Kidney capillary endothelial cell (primary cell): ENCODE measurements at regions not wholly inside any gene's neighbourhood (a gene's known extent, or its start where the extent isn't known, plus 50 kb on each side); places are given as distances from the start of the nearest gene placed in this dataset.
"Not testable (repeated sequence)": the region's sequence is repeated elsewhere in the genome, so short reads cannot be mapped to it uniquely, and the experiment has no call there.

Experiments
- DNase-seq: peaks from one replicate; pipeline ENCODE4 v3.0.0-alpha.2; 2018; ENCODE audit warnings: low spot score

DNA sequence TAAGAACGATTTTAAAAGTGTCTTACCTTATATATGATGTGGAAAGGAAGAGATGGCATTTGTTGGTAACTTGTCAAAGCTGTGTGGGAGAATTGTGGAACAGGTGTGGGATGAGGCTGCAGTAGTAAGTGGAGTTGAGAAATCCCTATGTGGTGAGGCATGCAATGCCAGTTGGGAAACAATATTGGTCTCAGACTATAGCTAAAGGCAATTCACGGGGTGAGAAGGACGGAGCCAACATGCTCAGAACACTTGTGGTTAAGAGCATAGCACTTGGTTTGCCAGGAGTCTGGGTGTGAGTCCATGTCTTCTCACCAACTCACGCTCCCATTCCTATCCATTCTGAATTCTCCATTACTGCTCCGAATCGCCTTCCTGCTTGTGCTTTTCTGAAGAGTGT is 615.6 kb upstream of the ADAMTS9 start:
- DNase-seq = no peak

DNA sequence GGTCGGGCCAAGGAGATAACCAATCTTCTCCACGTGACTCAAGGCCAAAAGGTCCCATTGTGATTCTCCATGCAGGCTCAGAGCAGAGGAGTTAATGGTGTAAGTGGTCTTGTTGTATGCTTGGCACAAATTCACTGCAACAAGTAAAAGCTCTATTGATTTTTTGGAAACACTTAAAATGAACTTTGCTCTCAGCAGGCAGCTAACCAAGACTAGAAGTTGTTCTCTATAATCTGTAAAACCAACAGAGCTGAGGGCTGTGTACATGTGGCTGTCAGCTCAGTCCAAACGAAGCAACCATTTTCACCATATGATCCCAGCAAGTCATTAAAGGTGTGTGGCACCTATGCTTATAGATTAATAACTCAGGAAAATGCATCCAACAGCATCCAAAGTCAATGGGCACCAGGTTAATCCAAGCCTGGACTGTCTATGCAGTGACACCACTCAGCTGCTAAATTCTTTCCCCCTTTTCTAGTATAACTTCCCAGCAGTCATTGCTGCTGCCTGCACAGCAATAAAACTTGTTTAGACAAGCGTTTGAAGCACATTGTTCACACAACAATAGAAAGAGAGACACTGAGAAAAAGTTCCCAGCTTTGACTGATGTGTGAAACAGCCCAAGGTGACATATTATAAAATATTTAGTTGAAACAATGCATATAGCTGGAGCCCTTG is 603.8 kb upstream of the ADAMTS9 start:
- no peak for DNase-seq

DNA sequence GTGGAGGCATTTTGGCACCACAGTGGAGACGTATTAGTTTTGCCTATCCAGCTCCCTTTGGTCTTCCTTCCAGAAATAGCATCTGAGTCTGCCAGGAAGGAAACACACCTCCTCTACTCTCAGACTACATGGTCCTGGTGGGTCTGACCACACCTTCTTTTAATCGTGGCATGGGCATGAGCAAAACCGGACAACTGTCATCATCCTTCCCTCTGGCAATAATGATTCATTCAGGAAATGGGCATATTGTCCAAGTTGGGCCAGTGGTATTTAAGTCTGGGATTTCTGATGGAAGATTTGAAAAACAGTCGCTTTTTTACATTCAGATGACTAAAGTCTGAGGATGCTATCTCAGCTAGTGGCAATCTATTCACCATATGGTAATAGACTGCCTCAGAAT is 601.0 kb upstream of the ADAMTS9 start:
- DNase-seq = peak; percentile 65

DNA sequence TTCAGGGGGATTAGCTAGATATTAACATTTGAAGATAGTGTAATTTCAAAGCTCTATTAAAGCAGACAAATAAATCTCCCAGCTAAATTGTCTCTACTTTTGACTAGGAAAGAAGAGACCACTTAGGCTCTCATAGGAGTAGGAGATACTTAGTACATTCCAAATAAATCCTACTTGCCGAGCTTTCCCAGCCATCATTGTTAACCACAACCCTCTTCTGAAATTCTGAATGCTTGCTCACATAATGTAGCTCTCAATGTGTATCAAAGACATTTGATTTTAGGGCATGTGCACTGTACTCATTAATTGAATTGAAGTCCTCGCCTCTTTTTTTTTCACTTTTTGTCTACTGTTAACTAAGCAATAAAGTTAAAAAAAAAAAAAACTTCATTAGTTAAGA is 598.2 kb upstream of the ADAMTS9 start:
- no peak for DNase-seq

DNA sequence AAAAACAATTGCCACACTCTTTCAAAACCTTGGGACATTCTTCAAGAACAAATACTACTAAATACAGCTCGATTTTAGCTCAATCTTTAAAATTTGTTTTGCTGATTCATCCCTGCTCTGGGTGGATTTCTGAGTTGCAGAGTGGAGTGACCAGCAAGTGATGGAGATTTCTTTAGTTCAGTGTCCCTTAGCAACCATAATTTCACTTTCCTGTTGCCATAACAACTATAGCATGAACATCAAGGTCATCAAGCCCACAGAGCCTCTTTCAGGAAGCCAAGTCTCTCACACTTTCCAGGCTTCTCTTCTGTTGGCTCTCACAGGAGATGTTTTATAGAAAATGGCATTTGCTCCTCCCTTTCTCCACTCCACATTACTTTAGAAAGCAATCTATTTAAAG is 597.2 kb upstream of the ADAMTS9 start:
- DNase-seq = no peak

DNA sequence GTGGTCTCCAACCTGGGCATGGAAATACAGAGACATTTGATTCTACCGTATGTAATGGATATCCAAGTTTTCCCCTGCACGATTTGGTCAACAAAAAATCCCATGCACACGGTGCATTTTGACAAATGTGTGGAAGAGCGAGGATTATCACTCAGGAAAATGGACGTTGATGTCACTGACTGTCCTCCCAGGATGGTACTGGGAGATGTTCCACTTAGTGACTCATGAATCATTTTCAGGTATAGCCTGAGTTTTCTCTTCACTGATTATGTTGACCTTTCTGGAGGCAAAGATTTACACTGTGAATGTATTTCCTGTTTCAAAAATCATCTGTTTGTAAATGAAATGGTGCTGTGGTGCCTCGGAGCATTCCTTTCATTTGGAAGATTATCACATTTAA is 596.7 kb upstream of the ADAMTS9 start:
- no peak for DNase-seq

DNA sequence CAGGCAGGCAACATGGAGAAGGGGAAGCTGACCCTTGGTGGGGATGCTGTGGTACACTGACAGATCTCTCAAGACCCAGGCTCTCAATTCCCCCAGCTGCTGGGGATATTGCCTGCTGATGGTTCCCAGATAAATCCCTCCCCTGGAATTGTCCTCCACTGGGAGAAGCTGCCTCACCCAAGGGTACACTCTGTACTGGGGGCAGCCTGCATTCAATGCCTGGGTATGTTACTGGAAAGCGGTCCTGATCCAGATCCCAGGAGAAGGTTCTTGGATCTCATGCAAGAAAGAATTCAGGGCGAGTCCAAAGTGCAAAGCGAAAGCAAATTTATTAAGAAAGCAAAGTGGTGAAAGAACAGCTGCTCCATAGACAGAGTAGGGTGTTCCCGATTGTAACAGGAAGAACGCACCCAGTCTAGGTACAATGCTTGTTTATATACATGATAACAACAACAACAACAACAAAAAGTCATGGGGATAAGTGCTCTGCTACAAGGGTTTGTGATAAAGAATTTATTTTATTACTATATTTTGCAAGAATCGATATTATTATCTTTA is 591.5 kb upstream of the ADAMTS9 start:
- no peak for DNase-seq

DNA sequence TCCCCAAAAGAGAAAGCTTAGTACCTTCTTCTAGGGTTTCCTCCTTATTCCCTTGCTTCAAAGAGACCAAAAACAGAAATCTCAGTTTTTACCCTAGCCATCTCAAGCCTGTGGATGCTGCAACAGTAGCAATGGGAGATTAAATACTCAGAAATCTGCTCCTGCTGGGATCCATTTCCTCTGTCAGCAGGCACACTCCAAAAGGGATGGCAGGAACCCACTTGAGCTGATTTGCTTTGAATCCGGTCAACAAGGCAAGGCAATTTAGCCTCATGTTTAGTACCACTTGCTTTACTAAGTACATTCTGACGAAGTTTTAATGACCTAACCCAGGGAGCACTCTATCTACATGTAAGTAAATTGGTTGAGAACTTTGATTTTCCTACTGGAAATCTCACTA is 590.0 kb upstream of the ADAMTS9 start:
- no peak for DNase-seq

DNA sequence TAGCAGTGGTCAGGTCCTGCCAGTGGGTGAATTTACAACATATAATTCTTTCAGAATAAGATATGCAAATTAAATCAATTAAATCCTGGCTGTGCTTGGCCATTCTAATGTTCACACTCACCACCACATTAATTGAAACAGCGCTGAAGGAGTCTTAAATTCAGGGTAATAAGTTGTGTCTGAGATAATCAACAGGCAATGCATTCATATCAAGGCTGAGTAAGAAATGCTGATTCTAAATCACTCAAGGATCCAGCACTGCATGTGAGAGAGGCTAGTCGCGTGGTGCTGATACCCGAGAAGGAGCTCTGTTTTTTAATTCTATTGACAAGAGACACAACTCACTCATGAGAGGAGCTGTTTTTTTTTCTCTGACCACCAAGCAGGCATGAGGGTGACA is 588.8 kb upstream of the ADAMTS9 start:
- DNase-seq = no peak

DNA sequence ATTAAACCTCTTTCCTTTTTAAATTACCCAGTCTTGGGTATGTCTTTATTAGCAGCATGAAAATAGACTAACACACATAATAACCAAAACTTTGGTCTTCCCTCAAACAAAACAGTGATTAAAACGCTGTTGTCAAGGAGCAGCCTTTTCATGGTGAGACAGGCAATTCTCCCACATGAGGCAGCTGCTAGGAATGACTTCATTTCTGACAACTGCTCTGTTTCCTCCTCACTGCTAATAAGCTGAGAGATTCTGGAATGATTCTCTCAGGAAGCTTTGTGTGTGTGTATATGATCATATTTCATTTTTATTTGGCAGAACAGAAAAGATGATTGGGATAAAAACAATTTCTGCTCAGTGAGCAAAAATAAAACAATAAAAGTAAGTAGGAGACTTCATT is 580.6 kb upstream of the ADAMTS9 start:
- DNase-seq = peak; percentile 24

DNA sequence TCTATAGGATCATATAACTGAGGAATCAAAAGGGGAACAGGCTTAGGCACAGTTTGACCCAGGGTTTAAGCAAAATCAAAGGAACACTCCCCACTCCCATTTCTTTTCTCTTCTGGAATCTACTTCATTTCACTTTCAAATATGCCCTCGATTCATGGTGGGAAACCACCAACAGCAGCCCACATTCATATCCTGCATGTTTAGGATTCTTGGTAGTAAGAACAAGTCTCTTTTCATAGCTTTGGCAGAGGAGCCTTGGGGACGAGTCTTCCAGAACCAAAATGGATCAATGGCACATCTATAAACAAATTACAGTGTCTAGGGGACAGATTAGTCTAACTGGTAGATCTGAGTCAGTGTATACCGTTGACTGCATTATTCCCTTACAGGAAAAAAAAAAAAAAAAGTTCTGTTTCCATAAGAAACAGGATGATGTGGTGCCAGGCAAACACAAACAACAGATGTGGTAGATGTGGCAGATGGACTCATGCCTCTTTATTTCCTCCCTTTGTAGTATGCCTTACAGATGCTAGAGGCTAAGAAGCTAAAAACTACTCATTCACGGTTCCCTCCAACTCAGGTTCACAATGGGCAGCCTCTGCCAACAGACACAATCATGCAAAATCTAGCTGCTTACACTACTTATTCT is 578.3 kb upstream of the ADAMTS9 start:
- peak; percentile 40 for DNase-seq

DNA sequence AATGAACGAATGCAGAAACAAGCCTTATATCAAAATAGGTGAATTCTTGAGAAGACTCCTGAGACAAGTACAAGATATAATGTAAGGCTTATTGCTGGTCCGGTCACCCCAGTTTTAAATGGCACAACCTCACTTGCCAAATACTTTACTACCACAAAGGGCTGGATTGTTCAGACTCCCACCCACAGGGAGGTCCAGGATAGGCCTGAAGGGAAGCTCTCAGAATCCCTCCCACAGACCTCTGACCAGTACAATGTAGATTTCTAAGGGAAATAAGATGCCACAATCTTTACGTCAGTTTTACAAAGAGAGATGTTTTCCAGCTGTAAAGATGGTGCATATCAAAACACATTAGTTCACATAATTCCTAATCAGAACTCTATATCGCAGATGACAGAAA is 577.7 kb upstream of the ADAMTS9 start:
- DNase-seq = no peak

DNA sequence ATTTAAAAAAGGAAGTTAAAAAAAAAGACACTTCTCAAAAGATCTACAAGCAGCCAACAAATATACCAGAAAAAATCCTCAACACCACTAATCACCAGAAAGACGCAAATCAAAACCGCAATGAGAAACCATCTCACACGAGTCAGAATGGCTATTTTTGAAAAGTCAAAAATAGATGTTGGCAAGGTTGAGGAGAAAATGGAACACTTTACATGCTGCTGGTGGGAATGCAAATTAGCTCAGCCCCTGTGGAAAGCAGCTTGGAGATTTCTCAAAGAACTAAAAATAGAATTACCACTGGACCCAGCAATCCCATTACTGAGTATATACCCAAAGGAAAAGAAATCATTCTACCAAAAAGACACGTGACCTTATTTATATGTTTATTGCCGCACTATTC is 574.7 kb upstream of the ADAMTS9 start:
- DNase-seq = no peak

DNA sequence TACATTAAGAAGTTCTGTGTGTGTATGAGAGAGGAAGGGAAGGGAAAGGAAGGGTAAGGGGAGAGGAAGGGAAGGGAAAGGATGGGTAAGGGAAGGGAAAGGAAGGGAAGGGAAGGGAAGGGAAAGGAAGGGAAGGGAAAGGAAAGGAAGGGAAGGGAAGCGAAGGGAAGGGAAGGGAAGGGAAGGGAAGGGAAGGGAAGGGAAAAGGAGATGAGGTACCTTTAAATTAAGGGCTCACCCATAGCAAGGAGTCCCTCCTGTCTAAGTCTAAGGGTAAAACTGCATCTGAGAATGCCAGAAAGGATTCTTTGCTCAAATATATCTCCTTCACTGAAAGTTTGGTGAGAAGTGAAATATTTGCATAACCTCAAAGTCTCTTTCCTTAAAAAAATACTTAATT is 572.1 kb upstream of the ADAMTS9 start:
- DNase-seq = no peak

DNA sequence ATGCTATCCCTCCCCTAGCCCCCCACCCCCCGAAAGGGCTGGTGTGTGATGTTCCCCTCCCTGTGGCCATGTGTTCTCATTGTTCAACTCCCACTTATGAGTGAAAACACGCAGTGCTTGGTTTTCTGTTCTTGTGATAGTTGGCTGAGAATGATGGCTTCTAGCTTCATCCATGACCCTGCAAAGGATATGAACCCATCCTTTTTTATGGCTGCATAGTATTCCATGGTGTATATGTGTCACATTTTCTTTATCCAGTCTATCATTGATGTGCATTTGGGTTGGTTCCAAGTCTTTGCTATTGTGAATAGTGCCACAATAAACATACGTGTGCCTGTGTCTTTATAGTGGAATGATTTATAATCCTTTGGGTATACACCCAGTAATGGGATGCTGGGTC is 565.1 kb upstream of the ADAMTS9 start:
- not testable (repeated sequence) for DNase-seq

DNA sequence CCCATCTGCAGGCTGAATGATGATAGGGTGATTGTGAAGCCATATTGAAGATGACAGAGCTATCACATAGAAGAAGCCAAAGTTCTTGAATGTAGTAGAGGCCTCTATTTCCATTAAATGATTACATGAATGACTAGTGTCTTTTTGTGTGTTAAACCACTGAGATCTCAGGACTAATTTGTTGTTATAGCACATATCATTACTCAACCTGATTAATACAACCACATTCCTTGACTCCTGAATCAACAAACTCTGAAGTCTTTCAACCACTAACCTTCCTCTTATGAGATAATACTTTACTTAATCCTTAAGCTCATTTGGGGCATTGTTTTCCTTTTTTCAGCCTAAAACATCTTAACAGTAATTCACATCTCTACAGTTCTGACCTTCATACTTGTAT is 564.5 kb upstream of the ADAMTS9 start:
- no peak for DNase-seq

DNA sequence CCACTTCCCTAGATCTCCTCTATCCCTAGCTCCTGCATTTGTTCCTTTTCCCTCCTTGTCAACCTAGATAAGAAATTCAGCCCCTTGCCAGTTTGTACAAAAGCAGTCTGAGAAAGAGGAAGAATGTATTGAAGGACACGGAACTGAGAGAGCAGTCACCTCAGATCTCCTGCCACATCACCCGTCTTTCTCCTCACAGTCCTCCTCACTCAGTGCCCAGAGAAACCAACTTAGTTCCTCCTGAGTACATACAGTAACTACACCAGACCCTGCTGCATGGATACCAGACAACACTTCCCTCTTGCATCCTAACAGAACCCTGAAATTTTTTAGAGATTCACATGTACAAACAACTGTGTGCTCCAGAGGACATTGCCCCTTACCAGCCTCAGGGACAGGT is 563.6 kb upstream of the ADAMTS9 start:
- DNase-seq = no peak

DNA sequence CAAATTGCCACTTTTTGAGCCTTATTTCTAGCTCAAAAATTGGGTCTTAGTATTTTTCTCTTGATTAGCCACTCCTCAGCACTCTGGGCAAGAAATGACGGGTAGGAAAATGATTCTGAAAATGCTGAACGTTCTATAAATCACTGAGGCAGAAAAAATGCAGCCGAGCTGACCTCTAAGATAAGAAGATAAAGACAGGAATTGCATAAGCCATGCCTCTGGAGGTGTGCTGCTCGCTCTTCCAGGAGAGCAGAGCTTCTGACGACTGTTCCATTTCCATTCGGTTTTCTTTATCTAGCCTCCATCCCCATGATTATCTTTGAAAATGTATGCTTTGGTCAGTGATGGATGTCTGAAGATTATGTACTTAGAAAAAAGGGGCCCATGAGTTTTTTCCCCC is 558.8 kb upstream of the ADAMTS9 start:
- no peak for DNase-seq

DNA sequence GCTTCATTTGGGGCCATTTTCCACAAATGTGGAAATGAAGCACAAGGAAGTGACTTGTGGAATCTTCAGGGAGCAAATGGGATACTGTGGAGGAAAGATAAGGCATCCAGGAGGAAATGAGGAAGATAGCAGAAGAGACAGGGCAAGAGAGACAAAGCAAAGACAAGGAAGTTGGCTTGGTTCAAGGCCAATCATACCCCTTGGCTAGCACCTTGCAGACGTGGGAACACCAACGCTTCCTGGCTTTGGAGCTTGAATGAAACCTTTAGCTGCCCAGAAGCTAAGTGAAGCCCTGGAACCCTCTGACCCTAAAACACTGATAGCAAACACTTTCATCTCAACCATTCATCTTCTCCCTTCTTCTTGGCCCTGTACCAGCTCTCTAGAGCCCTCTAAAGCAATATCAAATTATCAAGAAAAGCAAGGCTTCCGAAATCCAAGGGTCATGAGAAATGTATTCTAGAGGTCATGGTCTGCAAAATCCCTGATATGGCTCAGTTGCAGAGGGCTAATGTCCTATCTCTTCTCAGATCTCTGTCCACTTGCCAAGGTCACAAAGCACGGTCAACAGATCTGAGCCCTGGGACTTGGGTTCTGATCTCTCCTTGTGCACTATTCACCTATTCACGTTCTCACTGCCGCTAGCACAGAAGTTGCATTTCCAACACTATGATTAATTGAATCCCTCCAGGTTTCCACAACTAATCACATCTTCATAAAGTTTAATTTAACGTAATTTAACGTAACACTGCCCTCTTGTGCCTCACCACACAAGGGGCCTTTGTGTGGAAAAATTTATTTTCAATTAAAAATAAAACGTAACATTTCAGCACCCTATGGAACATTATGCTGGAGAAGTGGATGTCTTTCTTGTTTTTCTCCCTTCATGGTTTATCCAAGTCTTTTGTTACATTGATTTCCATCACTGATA is 557.6 kb upstream of the ADAMTS9 start:
- peak; percentile 44 for DNase-seq

DNA sequence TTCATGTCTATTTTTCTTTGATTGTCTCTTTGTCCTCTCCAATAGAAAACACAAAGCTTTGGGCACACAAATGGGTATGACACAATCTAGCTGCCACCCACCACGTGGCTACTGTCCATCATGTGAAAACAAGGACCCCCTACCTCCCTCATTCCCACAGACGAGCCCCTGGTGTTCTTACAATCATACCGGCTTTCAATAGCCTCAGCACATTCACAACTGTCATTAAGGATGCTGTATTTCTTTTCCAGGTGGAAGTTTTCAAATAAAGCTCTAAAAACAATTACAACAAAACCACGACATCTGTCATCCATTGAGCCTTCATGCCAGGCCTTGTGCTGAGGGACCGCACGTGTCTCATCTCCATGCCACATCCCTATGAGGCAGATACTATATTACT is 552.6 kb upstream of the ADAMTS9 start:
- DNase-seq = no peak

DNA sequence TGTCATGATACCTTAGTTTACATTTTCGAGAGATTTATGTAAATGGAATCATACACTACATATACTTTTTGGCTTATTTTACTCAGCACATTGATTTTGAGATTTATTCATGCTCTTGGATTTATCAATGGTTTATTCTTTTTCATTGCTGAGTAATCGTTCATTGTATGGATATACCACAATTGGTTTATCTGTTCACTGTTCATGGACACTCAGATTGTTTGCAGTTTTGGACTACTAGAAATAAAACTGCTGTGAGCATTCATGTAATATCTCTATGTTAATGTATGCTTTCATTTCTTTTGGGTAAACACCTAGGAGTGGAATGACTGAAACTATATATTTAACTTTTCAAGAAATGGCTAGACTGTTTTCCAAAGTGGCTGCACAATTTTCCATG is 550.9 kb upstream of the ADAMTS9 start:
- DNase-seq = no peak

DNA sequence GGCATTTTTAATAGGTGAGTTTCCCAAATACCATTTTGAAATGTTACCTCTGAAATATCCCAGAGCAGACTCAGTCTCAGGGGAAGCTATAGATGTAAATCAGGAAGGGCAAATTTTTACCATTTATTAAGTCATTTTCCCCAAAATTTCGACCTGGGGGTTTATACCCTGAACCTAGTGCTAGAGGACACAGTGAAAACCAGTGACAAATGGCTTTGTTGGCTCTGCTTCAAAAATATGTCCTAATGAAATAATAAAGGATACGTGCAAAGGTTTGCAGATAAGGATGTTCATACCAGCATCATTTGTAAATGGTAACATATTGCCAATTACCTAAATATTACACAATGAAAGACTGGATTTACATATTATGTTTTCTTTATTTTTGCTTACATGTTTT is 546.7 kb upstream of the ADAMTS9 start:
- DNase-seq = no peak

DNA sequence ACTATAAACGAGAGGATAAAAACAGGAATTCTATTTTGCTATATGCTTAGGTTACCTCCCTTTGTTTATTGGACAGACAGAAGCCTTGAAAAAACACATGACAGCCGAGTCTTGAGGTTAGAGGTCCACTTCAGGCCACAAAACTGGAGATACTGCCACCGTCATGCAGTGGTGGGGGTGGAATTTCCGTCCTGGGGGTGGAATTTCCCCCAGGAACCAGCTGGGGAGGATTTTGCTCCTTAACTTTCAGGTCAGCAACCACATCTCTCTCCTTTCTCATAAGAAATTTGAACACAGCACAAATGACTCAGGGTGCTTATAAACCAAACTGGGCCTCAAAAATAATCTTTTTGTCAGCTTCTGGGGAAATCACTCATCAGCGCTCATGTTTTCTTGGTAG is 545.8 kb upstream of the ADAMTS9 start:
- no peak for DNase-seq
